Lower leg skin (tissue), 4 donors: ENCODE measurements at regions not wholly inside any gene's neighbourhood (a gene's known extent, or its start where the extent isn't known, plus 50 kb on each side); places are given as distances from the start of the nearest gene placed in this dataset.
A peak's percentile ranks its signal among the peaks of the same experiment; 100 is the strongest.

Experiments
- DNase-seq, 2 donors: peaks; one replicate each; pipeline ENCODE4 v3.0.0-alpha.2; 2019; ENCODE audit warnings: low spot score in 2 of 2
- H3K4me3 ChIP-seq: fragments of 200-600 bp; sonication (generic); 2 replicates; pipeline ENCODE4 v1.5.1; 2017; ENCODE audit warnings: mild to moderate bottlenecking, low read depth; ENCODE audit not compliant: poor library complexity, severe bottlenecking
- CTCF ChIP-seq, 3 donors: fragments of 450-650 bp; IDR thresholded peaks; one replicate each; pipeline ENCODE4 v1.5.1; 2016; ENCODE audit warnings: antibody characterized with exemption in 3 of 3, mild to moderate bottlenecking in 3 of 3, moderate library complexity in 2 of 3
- POLR2A ChIP-seq, 2 donors: fragments of 450-650 bp; IDR thresholded peaks; one replicate each; pipeline ENCODE4 v1.6.1; 2016 to 2017; ENCODE audit warnings: antibody characterized with exemption in 2 of 2, mild to moderate bottlenecking in 1 of 2, moderate library complexity in 1 of 2
- WGBS, 2 donors: methylation state at CpG; one replicate each; pipeline ENCODE4 v1.1.5; 2018; 5-methylcytosine and 5-hydroxymethylcytosine counted together
- intact Hi-C: fragments of 100-400 bp; cut with DNase I; formaldehyde crosslinking; loops from one replicate; pipeline ENCODE4 v1.15.0; 2023; ENCODE audit warnings: low total_unique reads

DNA sequence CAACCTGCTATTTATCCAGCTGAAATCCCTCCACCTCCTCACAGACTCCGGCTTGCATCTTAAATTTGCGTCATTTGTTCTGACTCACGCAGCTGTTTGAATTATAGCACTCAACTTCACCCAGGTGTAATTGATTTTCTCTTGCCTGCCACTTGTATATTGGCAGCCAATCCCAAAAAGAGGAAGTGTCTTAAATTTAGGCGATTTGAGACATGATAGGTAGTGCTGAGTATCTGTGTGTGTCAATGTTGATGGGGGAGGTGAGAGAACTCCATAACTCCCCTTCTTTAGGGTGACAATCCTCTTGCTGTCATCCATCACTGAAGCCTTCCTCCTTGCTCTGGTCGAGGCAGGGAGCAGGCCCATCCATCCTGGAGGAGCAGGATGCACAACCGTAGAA, 77.2 kb upstream of the TPRG1 start:
- TF ChIP-seq CTCF (IDR thresholded peaks at IDR 0.05) (no peak), POLR2A (IDR thresholded peaks at IDR 0.05) (no peak)
- intact Hi-C loops, result no loop called here
- 92 to 95% methylated on average over 6 of the region's 6 CpGs for WGBS, 2 donors
- H3K4me3 ChIP-seq, result no peak overlapping the region
- no peak for DNase-seq

DNA sequence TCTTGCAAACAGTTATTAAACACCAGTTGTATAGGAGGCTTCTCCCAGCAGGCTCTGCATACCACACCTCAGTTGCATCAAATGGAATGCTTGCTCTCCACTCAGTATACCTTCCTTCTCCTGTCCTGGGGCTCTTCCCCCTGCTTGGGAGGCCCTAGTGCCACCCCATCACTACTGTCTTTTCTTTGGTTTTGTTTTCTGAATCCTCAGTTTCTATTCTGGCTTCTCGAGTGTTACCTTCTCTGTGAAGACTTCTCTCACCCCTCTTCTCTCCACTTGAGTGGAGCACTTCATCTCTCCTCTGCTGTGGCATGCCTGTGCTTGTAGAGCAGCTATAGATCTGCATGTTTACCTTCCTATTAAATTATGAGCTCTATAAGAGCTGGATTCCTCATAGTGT, 75.7 kb upstream of the TPRG1 start:
- DNase-seq, result no peak
- intact Hi-C loops, result no loop called here
- TF ChIP-seq POLR2A (IDR thresholded peaks at IDR 0.05) (no peak), CTCF (IDR thresholded peaks at IDR 0.05) (no peak)
- 74 to 81% methylated on average over 1 of the region's 1 CpG for WGBS, 2 donors
- H3K4me3 ChIP-seq, result no peak overlapping the region

GRCh38 chr3:189099031-189099471, 72.7 kb upstream of the TPRG1 start:
- DNase-seq, result peak; percentile 88 to 97
- H3K4me3 ChIP-seq, result no peak overlapping the region
- intact Hi-C loops, result no loop called here
- 53 to 55% methylated on average over 12 of the region's 12 CpGs for WGBS, 2 donors
- TF ChIP-seq POLR2A (IDR thresholded peaks at IDR 0.05) (no peak), CTCF (IDR thresholded peaks at IDR 0.05) (no peak)

GRCh38 chr3:189099505-189100290, 72.1 kb upstream of the TPRG1 start:
- WGBS, 2 donors, result 47 to 55% methylated on average over 12 of the region's 12 CpGs
- intact Hi-C loops, result no loop called here
- peak; percentile 29 to 85 for DNase-seq
- TF ChIP-seq CTCF (IDR thresholded peaks at IDR 0.05) (no peak), POLR2A (IDR thresholded peaks at IDR 0.05) (no peak)
- no peak overlapping the region for H3K4me3 ChIP-seq

DNA sequence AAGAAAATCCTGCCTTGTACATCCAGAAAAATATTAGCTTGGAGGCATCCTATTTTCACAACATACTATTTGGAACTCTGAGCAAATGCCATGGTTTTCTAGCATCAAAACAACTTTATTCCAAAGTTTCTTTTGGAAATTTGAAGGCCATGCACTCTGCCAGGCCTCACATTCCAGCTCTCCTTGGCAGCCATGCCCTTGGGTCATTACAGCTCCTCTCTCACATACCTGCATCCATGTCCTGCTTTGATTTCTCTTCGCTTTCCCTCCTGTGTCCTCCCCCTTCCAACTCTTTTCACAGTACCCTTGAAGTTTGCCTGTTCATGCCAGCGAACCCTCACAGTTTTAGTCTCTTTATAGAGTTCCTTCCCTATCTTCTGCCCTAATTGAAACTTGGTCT, 70.9 kb upstream of the TPRG1 start:
- no peak overlapping the region for H3K4me3 ChIP-seq
- TF ChIP-seq POLR2A (IDR thresholded peaks at IDR 0.05) (no peak), CTCF (IDR thresholded peaks at IDR 0.05) (no peak)
- 89 to 94% methylated on average over 2 of the region's 2 CpGs for WGBS, 2 donors
- intact Hi-C loops, result no loop called here
- DNase-seq, result no peak

GRCh38 chr3:189101594-189101993, 70.2 kb upstream of the TPRG1 start:
- WGBS, 2 donors, result 97 to 98% methylated on average over 2 of the region's 2 CpGs

More at GRCh38 chr3:189101594-189101993, 70.2 kb upstream of the TPRG1 start:
- no peak for DNase-seq
- H3K4me3 ChIP-seq, result no peak overlapping the region
- TF ChIP-seq POLR2A (IDR thresholded peaks at IDR 0.05) (no peak), CTCF (IDR thresholded peaks at IDR 0.05) (no peak)
- intact Hi-C loops, result no loop called here
